ENCODE measurements at regions not wholly inside any gene's neighbourhood (a gene's known extent, or its start where the extent isn't known, plus 50 kb on each side); places are given as distances from the start of the nearest gene placed in this dataset.

DNA sequence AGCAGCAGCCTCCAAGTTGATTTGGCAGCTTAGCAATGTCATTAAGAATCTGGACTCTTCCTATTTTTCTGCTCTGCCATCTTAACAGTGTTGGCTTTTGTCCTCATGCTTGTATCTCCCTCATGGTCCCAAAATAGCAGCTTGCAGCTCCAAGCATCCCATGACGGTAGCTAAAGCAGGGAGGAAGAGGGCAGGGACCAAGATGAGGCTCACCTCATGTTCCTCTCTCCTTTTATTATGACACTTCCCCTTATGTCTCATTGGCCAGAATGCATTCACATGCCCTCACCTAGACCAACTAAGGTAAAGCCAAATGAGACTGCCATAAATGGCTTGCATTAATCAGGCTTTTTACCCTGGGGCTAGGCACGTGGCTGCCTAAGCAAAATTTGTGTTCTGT lies 382.4 kb downstream of the SHQ1 start:
- Histone ChIP-seq H3K27ac (no peak overlapping the region), H3K36me3 (no peaks in the 10 kb centered on the region), H3K9me3 (no peaks in the 10 kb centered on the region), H3K27me3 (no peaks in the 10 kb centered on the region), H3K4me1 (peaks cover 0 to 17% of the 10 kb centered on the region in 2 donors), H3K4me3 (no peak overlapping the region)
- DNase-seq (ENCODE audit: low spot score) = no peak
- TF ChIP-seq, protein P1, sequence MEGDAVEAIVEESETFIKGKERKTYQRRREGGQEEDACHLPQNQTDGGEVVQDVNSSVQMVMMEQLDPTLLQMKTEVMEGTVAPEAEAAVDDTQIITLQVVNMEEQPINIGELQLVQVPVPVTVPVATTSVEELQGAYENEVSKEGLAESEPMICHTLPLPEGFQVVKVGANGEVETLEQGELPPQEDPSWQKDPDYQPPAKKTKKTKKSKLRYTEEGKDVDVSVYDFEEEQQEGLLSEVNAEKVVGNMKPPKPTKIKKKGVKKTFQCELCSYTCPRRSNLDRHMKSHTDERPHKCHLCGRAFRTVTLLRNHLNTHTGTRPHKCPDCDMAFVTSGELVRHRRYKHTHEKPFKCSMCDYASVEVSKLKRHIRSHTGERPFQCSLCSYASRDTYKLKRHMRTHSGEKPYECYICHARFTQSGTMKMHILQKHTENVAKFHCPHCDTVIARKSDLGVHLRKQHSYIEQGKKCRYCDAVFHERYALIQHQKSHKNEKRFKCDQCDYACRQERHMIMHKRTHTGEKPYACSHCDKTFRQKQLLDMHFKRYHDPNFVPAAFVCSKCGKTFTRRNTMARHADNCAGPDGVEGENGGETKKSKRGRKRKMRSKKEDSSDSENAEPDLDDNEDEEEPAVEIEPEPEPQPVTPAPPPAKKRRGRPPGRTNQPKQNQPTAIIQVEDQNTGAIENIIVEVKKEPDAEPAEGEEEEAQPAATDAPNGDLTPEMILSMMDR (IDR thresholded peaks at IDR 0.05) = no peak

DNA sequence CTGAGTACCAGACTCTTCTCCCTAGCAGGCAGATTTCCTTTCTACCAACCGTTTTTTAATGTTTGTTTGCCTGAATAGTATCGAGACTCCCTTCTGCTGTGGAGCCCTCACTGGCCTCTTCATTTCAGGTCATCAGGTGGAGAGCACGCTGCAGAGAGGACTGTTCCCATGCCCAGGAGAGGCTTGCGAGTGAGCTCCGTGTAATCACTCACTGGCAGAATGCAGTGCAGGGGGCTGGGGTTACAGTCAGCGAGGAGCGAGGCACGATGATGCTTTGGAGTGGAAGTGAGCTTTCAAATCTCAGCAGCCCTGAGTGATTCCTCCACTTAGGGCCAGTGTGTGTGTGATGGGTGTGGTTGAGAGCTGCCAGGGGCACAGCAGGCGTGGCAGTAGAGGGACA lies 385.2 kb downstream of the SHQ1 start:
- Histone ChIP-seq H3K27me3 (no peaks in the 10 kb centered on the region), H3K9me3 (no peaks in the 10 kb centered on the region), H3K4me3 (no peak overlapping the region), H3K27ac (no peak overlapping the region), H3K36me3 (no peaks in the 10 kb centered on the region), H3K4me1 (peaks cover 0 to 17% of the 10 kb centered on the region in 2 donors)
- no peak for DNase-seq (ENCODE audit: low spot score)
- TF ChIP-seq, protein P1 (IDR thresholded peaks at IDR 0.05) = no peak

DNA sequence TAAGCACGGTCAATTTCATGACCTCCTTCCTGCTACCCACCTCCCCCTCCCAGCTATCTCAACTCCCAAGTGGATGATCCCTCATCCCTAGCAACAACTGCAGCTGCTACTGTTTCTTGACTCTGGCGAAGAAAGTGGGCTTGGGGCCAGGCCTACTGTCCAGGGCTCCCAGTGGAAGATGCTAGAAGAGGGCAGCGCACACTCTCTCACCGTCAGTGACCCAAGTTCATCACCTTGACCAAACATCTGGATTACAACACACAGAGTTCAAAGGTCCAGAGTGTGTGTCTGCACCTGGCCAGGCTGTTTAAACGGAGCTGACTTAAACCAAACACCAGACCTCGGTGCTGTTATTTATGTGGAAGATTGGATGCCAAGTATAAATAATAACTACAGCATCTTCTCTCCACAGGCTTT lies 385.6 kb downstream of the SHQ1 start:
- TF ChIP-seq, protein P1 (IDR thresholded peaks at IDR 0.05) = no peak
- DNase-seq (ENCODE audit: low spot score) = no peak
- peaks cover 0 to 17% of the 10 kb centered on the region in 2 donors for H3K4me1 ChIP-seq
- no peaks in the 10 kb centered on the region for H3K36me3 ChIP-seq
- no peak overlapping the region for H3K27ac ChIP-seq
- no peaks in the 10 kb centered on the region for H3K27me3 ChIP-seq
- no peaks in the 10 kb centered on the region for H3K9me3 ChIP-seq
- no peak overlapping the region for H3K4me3 ChIP-seq

DNA sequence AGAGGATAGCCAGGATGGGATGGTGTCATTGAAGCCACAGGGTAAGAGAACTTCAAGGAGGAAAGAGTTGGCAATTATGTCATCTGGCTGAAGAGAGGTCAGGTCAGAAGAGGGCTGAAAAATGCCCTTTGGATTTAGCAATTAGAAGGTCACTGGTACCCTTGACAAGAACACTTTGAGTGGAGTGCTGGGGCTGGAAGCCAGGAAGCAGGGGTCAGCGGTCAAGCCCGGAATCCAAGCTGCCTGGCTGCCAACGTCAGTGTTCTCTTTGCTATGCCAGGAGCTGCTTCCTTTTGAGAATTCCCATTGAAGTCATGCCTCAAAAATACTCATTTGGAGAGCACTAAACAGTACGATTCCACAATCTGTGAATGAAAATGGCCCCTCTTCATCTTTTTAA lies 386.5 kb downstream of the SHQ1 start:
- Histone ChIP-seq H3K4me1 (peaks cover 0 to 17% of the 10 kb centered on the region in 2 donors), H3K27ac (no peak overlapping the region), H3K36me3 (no peaks in the 10 kb centered on the region), H3K27me3 (no peaks in the 10 kb centered on the region), H3K9me3 (no peaks in the 10 kb centered on the region), H3K4me3 (no peak overlapping the region)
- TF ChIP-seq, protein P1 (IDR thresholded peaks at IDR 0.05) = no peak
- no peak for DNase-seq (ENCODE audit: low spot score)

DNA sequence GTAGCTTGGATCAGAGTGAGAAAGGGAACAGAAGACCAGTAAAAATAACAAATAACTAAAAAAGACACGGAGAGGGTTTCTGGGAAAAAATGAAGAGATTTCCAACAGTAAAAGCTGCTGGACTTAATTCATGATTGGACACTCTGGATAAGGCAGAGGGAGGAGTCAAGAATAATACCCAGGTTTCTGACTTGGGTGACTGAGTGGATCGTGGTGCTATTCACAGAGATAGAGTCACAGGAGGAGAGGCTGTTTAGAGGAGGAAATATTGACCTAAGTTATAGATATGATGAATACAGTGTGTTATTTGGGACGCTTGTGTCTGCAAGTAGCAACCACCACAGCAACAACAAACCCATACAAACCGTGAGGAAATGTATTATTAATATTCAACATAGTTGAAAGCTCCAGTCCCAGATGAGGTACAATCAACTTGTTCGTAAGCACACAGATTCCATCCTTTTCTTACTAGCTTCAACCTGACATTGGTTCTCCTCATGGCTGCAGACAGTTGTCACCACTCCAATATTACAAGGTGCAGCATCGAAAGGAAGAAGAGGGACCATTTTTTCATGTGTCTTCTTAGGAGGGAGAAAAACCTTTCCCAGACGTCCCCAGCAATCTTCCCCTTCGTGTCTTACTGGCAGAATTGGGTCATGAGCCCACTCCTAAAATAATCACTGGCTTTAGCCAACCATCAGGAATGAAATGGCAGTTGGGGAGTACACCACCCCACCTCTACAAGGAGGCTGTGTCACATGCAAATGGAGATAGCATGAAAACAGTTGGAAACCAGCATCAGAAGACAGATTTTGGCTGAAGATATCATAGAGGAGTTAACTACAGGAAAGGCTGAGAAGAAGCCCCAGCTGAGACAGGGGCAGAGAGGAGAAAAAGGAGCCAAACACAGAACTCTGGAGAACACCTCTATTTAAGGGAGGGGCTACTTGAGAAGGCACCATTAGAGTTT lies 387.8 kb downstream of the SHQ1 start:
- DNase-seq (ENCODE audit: low spot score) = no peak
- Histone ChIP-seq H3K27ac (no peak overlapping the region), H3K9me3 (no peaks in the 10 kb centered on the region), H3K36me3 (no peaks in the 10 kb centered on the region), H3K4me3 (no peak overlapping the region), H3K4me1 (peaks cover 0 to 17% of the 10 kb centered on the region in 2 donors), H3K27me3 (no peaks in the 10 kb centered on the region)
- TF ChIP-seq, protein P1 (IDR thresholded peaks at IDR 0.05) = no peak

Data from right atrium auricular region (tissue), 2 donors.